ENCODE measurements at regions not wholly inside any gene's neighbourhood (a gene's known extent, or its start where the extent isn't known, plus 50 kb on each side); places are given as distances from the start of the nearest gene placed in this dataset.

- TF ChIP-seq CTCF (IDR thresholded peaks at IDR 0.05; ENCODE audit: low read depth, low read length, missing input control) (no peak), RAD21 (IDR thresholded peaks at IDR 0.05) (no peak), RXRA (IDR thresholded peaks at IDR 0.05) (no peak), SP1 (IDR thresholded peaks at IDR 0.05) (no peak), EGR1 (IDR thresholded peaks at IDR 0.05; ENCODE audit: low read depth in 2 of 2) (no peak), YY1 (IDR thresholded peaks at IDR 0.05) (no peak), FOXA1 (IDR thresholded peaks at IDR 0.05) (no peak)
Measured at GRCh38 chr5:159539678-159540077, 209.4 kb upstream of the IL12B start.
